ENCODE measurements at regions not wholly inside any gene's neighbourhood (a gene's known extent, or its start where the extent isn't known, plus 50 kb on each side); places are given as distances from the start of the nearest gene placed in this dataset.

GRCh38 chr1:30345491-30346130 lies 377.8 kb downstream of the MATN1 start:
- peaks cover 10 to 28% of the 10 kb centered on the region in 2 donors for H3K27me3 Mint-ChIP-seq
- peaks cover 15 to 20% of the 10 kb centered on the region in 2 donors for H3K9me3 Mint-ChIP-seq
- ATAC-seq (replicated peaks) (no peak), DNase-seq (no peak)
- H3K36me3 Mint-ChIP-seq, result no peaks in the 10 kb centered on the region
- H3K4me1 Mint-ChIP-seq, result no peaks in the 10 kb centered on the region
- H3K27ac Mint-ChIP-seq, result no peak overlapping the region
- no peak overlapping the region for H3K4me3 Mint-ChIP-seq

GRCh38 chr1:30343562-30343961 lies 379.8 kb downstream of the MATN1 start:
- Mint-ChIP-seq H3K27me3 (peaks cover 10 to 17% of the 10 kb centered on the region in 2 donors), H3K4me1 (no peaks in the 10 kb centered on the region), H3K27ac (no peak overlapping the region), H3K4me3 (no peak overlapping the region), H3K36me3 (no peaks in the 10 kb centered on the region), H3K9me3 (peaks cover 11% of the 10 kb centered on the region in 2 donors)
- ATAC-seq (replicated peaks), result no peak
- no peak for DNase-seq

- H3K9me3 Mint-ChIP-seq, result peaks cover 2 to 5% of the 10 kb centered on the region in 2 donors
- no peak for ATAC-seq (replicated peaks)
- H3K27ac Mint-ChIP-seq, result no peak overlapping the region
- H3K4me3 Mint-ChIP-seq, result no peak overlapping the region
- no peak for DNase-seq
- H3K27me3 Mint-ChIP-seq, result peaks cover 10 to 12% of the 10 kb centered on the region in 2 donors
- no peaks in the 10 kb centered on the region for H3K4me1 Mint-ChIP-seq
- no peaks in the 10 kb centered on the region for H3K36me3 Mint-ChIP-seq
Measured at GRCh38 chr1:30342535-30343141, 380.7 kb downstream of the MATN1 start.

GRCh38 chr1:30340934-30341333 lies 382.5 kb downstream of the MATN1 start:
- Mint-ChIP-seq H3K4me3 (no peak overlapping the region), H3K36me3 (no peaks in the 10 kb centered on the region), H3K9me3 (peaks cover 0 to 3% of the 10 kb centered on the region in 2 donors), H3K27ac (no peak overlapping the region), H3K27me3 (peaks cover 10 to 12% of the 10 kb centered on the region in 2 donors), H3K4me1 (no peaks in the 10 kb centered on the region)
- no peak for DNase-seq
- no peak for ATAC-seq (replicated peaks)

- H3K27ac Mint-ChIP-seq, result no peak overlapping the region
- H3K27me3 Mint-ChIP-seq, result peaks cover 7 to 12% of the 10 kb centered on the region in 2 donors
- H3K9me3 Mint-ChIP-seq, result peaks cover 0 to 3% of the 10 kb centered on the region in 2 donors
- no peak for ATAC-seq (replicated peaks)
- no peak overlapping the region for H3K4me3 Mint-ChIP-seq
- H3K36me3 Mint-ChIP-seq, result no peaks in the 10 kb centered on the region
- no peaks in the 10 kb centered on the region for H3K4me1 Mint-ChIP-seq
- DNase-seq, result no peak
Measured at GRCh38 chr1:30339866-30340265, 383.5 kb downstream of the MATN1 start.

- Mint-ChIP-seq H3K36me3 (no peaks in the 10 kb centered on the region), H3K9me3 (peaks cover 0 to 3% of the 10 kb centered on the region in 2 donors), H3K4me1 (no peaks in the 10 kb centered on the region), H3K27ac (no peak overlapping the region), H3K4me3 (no peak overlapping the region), H3K27me3 (peaks cover 4 to 10% of the 10 kb centered on the region in 2 donors)
- no peak for DNase-seq
- ATAC-seq (replicated peaks), result no peak
Measured at GRCh38 chr1:30338765-30339164, 384.6 kb downstream of the MATN1 start.

GRCh38 chr1:30337324-30337620 lies 386.1 kb downstream of the MATN1 start:
- ATAC-seq (replicated peaks) (no peak), DNase-seq (no peak)
- H3K27me3 Mint-ChIP-seq, result no peaks in the 10 kb centered on the region
- H3K36me3 Mint-ChIP-seq, result no peaks in the 10 kb centered on the region
- H3K4me3 Mint-ChIP-seq, result no peak overlapping the region
- H3K9me3 Mint-ChIP-seq, result no peaks in the 10 kb centered on the region
- H3K27ac Mint-ChIP-seq, result no peak overlapping the region
- H3K4me1 Mint-ChIP-seq, result no peaks in the 10 kb centered on the region

- no peaks in the 10 kb centered on the region for H3K27me3 Mint-ChIP-seq
- H3K27ac Mint-ChIP-seq, result no peak overlapping the region
- ATAC-seq (replicated peaks), result no peak
- no peaks in the 10 kb centered on the region for H3K9me3 Mint-ChIP-seq
- H3K4me3 Mint-ChIP-seq, result no peak overlapping the region
- no peaks in the 10 kb centered on the region for H3K36me3 Mint-ChIP-seq
- DNase-seq, result no peak
- H3K4me1 Mint-ChIP-seq, result no peaks in the 10 kb centered on the region
Measured at GRCh38 chr1:30336550-30337323, 386.6 kb downstream of the MATN1 start.

GRCh38 chr1:30335997-30336390 lies 387.4 kb downstream of the MATN1 start:
- H3K4me3 Mint-ChIP-seq, result no peak overlapping the region
- H3K27ac Mint-ChIP-seq, result no peak overlapping the region
- DNase-seq (no peak), ATAC-seq (replicated peaks) (no peak)
- H3K36me3 Mint-ChIP-seq, result no peaks in the 10 kb centered on the region
- no peaks in the 10 kb centered on the region for H3K4me1 Mint-ChIP-seq
- no peaks in the 10 kb centered on the region for H3K9me3 Mint-ChIP-seq
- H3K27me3 Mint-ChIP-seq, result no peaks in the 10 kb centered on the region

GRCh38 chr1:30335389-30335996 lies 387.9 kb downstream of the MATN1 start:
- Mint-ChIP-seq H3K9me3 (no peaks in the 10 kb centered on the region), H3K27me3 (peaks cover 0 to under 1% of the 10 kb centered on the region in 2 donors), H3K36me3 (no peaks in the 10 kb centered on the region), H3K4me1 (no peaks in the 10 kb centered on the region), H3K4me3 (no peak overlapping the region), H3K27ac (no peak overlapping the region)
- ATAC-seq (replicated peaks) (no peak), DNase-seq (no peak)

GRCh38 chr1:30334767-30335166 lies 388.6 kb downstream of the MATN1 start:
- H3K4me3 Mint-ChIP-seq, result no peak overlapping the region
- DNase-seq (no peak), ATAC-seq (replicated peaks) (no peak)
- H3K9me3 Mint-ChIP-seq, result no peaks in the 10 kb centered on the region
- no peaks in the 10 kb centered on the region for H3K36me3 Mint-ChIP-seq
- H3K27me3 Mint-ChIP-seq, result peaks cover 0 to 4% of the 10 kb centered on the region in 2 donors
- no peaks in the 10 kb centered on the region for H3K4me1 Mint-ChIP-seq
- H3K27ac Mint-ChIP-seq, result no peak overlapping the region

GRCh38 chr1:30332116-30333094 lies 391.0 kb downstream of the MATN1 start:
- no peak overlapping the region for H3K4me3 Mint-ChIP-seq
- ATAC-seq (replicated peaks), result no peak
- H3K9me3 Mint-ChIP-seq, result no peaks in the 10 kb centered on the region
- H3K36me3 Mint-ChIP-seq, result no peaks in the 10 kb centered on the region
- peaks cover 6 to 10% of the 10 kb centered on the region in 2 donors for H3K27me3 Mint-ChIP-seq
- DNase-seq, result no peak
- H3K4me1 Mint-ChIP-seq, result peaks cover 0 to 1% of the 10 kb centered on the region in 2 donors
- H3K27ac Mint-ChIP-seq, result peak overlapping the region; percentile 20

GRCh38 chr1:30331415-30332065 lies 391.8 kb downstream of the MATN1 start:
- ATAC-seq (replicated peaks) (no peak), DNase-seq (no peak)
- H3K27ac Mint-ChIP-seq, result no peak overlapping the region
- no peak overlapping the region for H3K4me3 Mint-ChIP-seq
- no peaks in the 10 kb centered on the region for H3K36me3 Mint-ChIP-seq
- peaks cover 0 to 1% of the 10 kb centered on the region in 2 donors for H3K4me1 Mint-ChIP-seq
- peaks cover 6 to 10% of the 10 kb centered on the region in 2 donors for H3K27me3 Mint-ChIP-seq
- no peaks in the 10 kb centered on the region for H3K9me3 Mint-ChIP-seq
